Stimulated activated naive CD4-positive, alpha-beta T cell (primary cell): ENCODE measurements at regions not wholly inside any gene's neighbourhood (a gene's known extent, or its start where the extent isn't known, plus 50 kb on each side); places are given as distances from the start of the nearest gene placed in this dataset.
A peak's percentile ranks its signal among the peaks of the same experiment; 100 is the strongest.
"Not testable (repeated sequence)": the region's sequence is repeated elsewhere in the genome, so short reads cannot be mapped to it uniquely, and the experiment has no call there.

Experiments used
- DNase-seq, 6 experiments: peaks; one replicate each; lab custom pipeline; 2025; lab: John Stamatoyannopoulos, UW

- no peak for DNase-seq
Measured at GRCh38 chr4:16450724-16451123, 224.5 kb upstream of the TAPT1 start.

GRCh38 chr4:16450031-16450430 lies 223.8 kb upstream of the TAPT1 start:
- no peak for DNase-seq

- no peak for DNase-seq
Measured at GRCh38 chr4:16449406-16449805, 223.1 kb upstream of the TAPT1 start.

- DNase-seq = no peak
Measured at GRCh38 chr4:16448241-16448840, 222.1 kb upstream of the TAPT1 start.

GRCh38 chr4:16443504-16444088 lies 217.3 kb upstream of the TAPT1 start:
- DNase-seq = peak in 2 of 6 experiments; percentile 2 to 9

- no peak for DNase-seq
Measured at GRCh38 chr4:16442296-16442695, 216.0 kb upstream of the TAPT1 start.

- DNase-seq = no peak
Measured at GRCh38 chr4:16439768-16440167, 213.5 kb upstream of the TAPT1 start.

GRCh38 chr4:16438986-16439385 lies 212.7 kb upstream of the TAPT1 start:
- DNase-seq = no peak

GRCh38 chr4:16437836-16438235 lies 211.6 kb upstream of the TAPT1 start:
- DNase-seq = no peak

GRCh38 chr4:16431866-16432265 lies 205.6 kb upstream of the TAPT1 start:
- no peak for DNase-seq

- no peak for DNase-seq
Measured at GRCh38 chr4:16418814-16419213, 192.5 kb upstream of the TAPT1 start.

- no peak for DNase-seq
Measured at GRCh38 chr4:16417198-16417597, 190.9 kb upstream of the TAPT1 start.

GRCh38 chr4:16416601-16417000 lies 190.3 kb upstream of the TAPT1 start:
- DNase-seq = no peak

GRCh38 chr4:16415751-16416150 lies 189.5 kb upstream of the TAPT1 start:
- DNase-seq = no peak

GRCh38 chr4:16413814-16414555 lies 187.7 kb upstream of the TAPT1 start:
- DNase-seq = no peak

GRCh38 chr4:16411501-16412085 lies 185.3 kb upstream of the TAPT1 start:
- DNase-seq = no peak

GRCh38 chr4:16393216-16393615 lies 166.9 kb upstream of the TAPT1 start:
- not testable (repeated sequence) for DNase-seq

- no peak for DNase-seq
Measured at GRCh38 chr4:16391196-16391595, 164.9 kb upstream of the TAPT1 start.

- no peak for DNase-seq
Measured at GRCh38 chr4:16387448-16387847, 161.2 kb upstream of the TAPT1 start.

- no peak for DNase-seq
Measured at GRCh38 chr4:16386711-16387320, 160.5 kb upstream of the TAPT1 start.

- DNase-seq = no peak
Measured at GRCh38 chr4:16384576-16384975, 158.3 kb upstream of the TAPT1 start.

- no peak for DNase-seq
Measured at GRCh38 chr4:16382571-16382970, 156.3 kb upstream of the TAPT1 start.

GRCh38 chr4:16377887-16378286 lies 151.6 kb upstream of the TAPT1 start:
- no peak for DNase-seq
